ENCODE measurements at regions not wholly inside any gene's neighbourhood (a gene's known extent, or its start where the extent isn't known, plus 50 kb on each side); places are given as distances from the start of the nearest gene placed in this dataset.
"Not testable (repeated sequence)": the region's sequence is repeated elsewhere in the genome, so short reads cannot be mapped to it uniquely, and the experiment has no call there.

GRCh38 chr5:36423578-36424307 is 122.0 kb upstream of the RANBP3L start:
- no peak for DNase-seq (ENCODE audit: low read depth, low spot score)

- DNase-seq (ENCODE audit: low read depth, low spot score), result not testable (repeated sequence)
These were observed 124.4 kb upstream of the RANBP3L start for GRCh38 chr5:36426070-36426469.

GRCh38 chr5:36435516-36435915 is 133.8 kb upstream of the RANBP3L start:
- DNase-seq (ENCODE audit: low read depth, low spot score), result no peak

- DNase-seq (ENCODE audit: low read depth, low spot score), result no peak
These were observed 134.6 kb upstream of the RANBP3L start for GRCh38 chr5:36436306-36436705.

- DNase-seq (ENCODE audit: low read depth, low spot score), result no peak
These were observed 137.3 kb upstream of the RANBP3L start for GRCh38 chr5:36438765-36439561.

GRCh38 chr5:36440300-36440699 is 138.6 kb upstream of the RANBP3L start:
- no peak for DNase-seq (ENCODE audit: low read depth, low spot score)

GRCh38 chr5:36441280-36441679 is 139.6 kb upstream of the RANBP3L start:
- DNase-seq (ENCODE audit: low read depth, low spot score), result no peak

- no peak for DNase-seq (ENCODE audit: low read depth, low spot score)
These were observed 140.7 kb upstream of the RANBP3L start for GRCh38 chr5:36442352-36442751.

- DNase-seq (ENCODE audit: low read depth, low spot score), result no peak
These were observed 141.1 kb upstream of the RANBP3L start for GRCh38 chr5:36442796-36443195.

- no peak for DNase-seq (ENCODE audit: low read depth, low spot score)
These were observed 142.2 kb upstream of the RANBP3L start for GRCh38 chr5:36443941-36444340.

GRCh38 chr5:36444582-36445418 is 143.1 kb upstream of the RANBP3L start:
- no peak for DNase-seq (ENCODE audit: low read depth, low spot score)

GRCh38 chr5:36447776-36448175 is 146.1 kb upstream of the RANBP3L start:
- DNase-seq (ENCODE audit: low read depth, low spot score), result no peak

GRCh38 chr5:36450229-36451014 is 148.7 kb upstream of the RANBP3L start:
- DNase-seq (ENCODE audit: low read depth, low spot score), result no peak

- DNase-seq (ENCODE audit: low read depth, low spot score), result no peak
These were observed 150.8 kb upstream of the RANBP3L start for GRCh38 chr5:36452424-36453006.

- no peak for DNase-seq (ENCODE audit: low read depth, low spot score)
These were observed 148.7 kb upstream of the SLC1A3 start for GRCh38 chr5:36457511-36458270.

GRCh38 chr5:36458746-36459145 is 147.7 kb upstream of the SLC1A3 start:
- no peak for DNase-seq (ENCODE audit: low read depth, low spot score)

GRCh38 chr5:36459176-36460135 is 146.9 kb upstream of the SLC1A3 start:
- DNase-seq (ENCODE audit: low read depth, low spot score), result peak; percentile 45

- no peak for DNase-seq (ENCODE audit: low read depth, low spot score)
These were observed 143.9 kb upstream of the SLC1A3 start for GRCh38 chr5:36462295-36463021.
